ENCODE measurements at regions not wholly inside any gene's neighbourhood (a gene's known extent, or its start where the extent isn't known, plus 50 kb on each side); places are given as distances from the start of the nearest gene placed in this dataset.
"Not testable (repeated sequence)": the region's sequence is repeated elsewhere in the genome, so short reads cannot be mapped to it uniquely, and the experiment has no call there.

DNA sequence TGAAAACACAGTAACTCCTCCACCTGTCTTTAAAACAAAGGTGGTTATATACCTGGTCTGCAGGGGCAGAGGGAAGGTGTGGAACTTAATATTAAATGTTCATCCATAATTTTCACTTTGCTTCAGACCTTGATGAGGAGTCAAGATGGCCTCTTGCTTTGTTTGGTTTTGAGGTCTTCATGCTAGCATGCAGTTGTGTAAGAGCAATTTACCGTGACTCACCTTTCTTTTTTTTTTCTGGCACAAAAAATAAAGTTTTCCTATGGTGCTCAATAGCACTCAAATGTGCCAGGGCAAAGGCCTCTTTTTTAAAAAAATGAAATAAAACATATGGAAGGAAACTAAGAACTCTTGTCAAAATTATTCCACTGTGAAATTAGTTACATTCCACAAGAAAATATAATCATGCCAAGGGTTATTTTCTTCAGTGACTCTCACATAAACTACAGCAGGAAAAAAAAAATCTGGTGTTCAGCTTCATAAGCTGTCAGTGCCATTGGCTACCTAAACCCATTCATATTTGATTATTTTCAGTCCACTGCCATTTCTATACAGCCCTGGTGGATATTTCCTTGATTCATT, 128.2 kb downstream of the SLC7A11 start:
- TF ChIP-seq, protein P1, sequence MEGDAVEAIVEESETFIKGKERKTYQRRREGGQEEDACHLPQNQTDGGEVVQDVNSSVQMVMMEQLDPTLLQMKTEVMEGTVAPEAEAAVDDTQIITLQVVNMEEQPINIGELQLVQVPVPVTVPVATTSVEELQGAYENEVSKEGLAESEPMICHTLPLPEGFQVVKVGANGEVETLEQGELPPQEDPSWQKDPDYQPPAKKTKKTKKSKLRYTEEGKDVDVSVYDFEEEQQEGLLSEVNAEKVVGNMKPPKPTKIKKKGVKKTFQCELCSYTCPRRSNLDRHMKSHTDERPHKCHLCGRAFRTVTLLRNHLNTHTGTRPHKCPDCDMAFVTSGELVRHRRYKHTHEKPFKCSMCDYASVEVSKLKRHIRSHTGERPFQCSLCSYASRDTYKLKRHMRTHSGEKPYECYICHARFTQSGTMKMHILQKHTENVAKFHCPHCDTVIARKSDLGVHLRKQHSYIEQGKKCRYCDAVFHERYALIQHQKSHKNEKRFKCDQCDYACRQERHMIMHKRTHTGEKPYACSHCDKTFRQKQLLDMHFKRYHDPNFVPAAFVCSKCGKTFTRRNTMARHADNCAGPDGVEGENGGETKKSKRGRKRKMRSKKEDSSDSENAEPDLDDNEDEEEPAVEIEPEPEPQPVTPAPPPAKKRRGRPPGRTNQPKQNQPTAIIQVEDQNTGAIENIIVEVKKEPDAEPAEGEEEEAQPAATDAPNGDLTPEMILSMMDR (IDR thresholded peaks at IDR 0.05): no peak
- TF ChIP-seq POLR2A (IDR thresholded peaks at IDR 0.05) (no peak), POLR2AphosphoS5 (IDR thresholded peaks at IDR 0.05) (no peak)
- H3K9me3 ChIP-seq: no peaks in the 10 kb centered on the region
- intact Hi-C loops (cut with DNase I): no loop called here
- no peaks in the 10 kb centered on the region for H3K4me1 ChIP-seq (replicated peaks)
- no peak overlapping the region for H3K4me3 ChIP-seq
- H3K36me3 ChIP-seq: no peaks in the 10 kb centered on the region
- no peak for DNase-seq (ENCODE audit: low spot score)
- no peak overlapping the region for H3K27ac ChIP-seq
- H3K27me3 ChIP-seq (replicated peaks; ENCODE audit: insufficient read depth): no peaks in the 10 kb centered on the region
- WGBS: 54% methylated on average over 1 of the region's 1 CpG

DNA sequence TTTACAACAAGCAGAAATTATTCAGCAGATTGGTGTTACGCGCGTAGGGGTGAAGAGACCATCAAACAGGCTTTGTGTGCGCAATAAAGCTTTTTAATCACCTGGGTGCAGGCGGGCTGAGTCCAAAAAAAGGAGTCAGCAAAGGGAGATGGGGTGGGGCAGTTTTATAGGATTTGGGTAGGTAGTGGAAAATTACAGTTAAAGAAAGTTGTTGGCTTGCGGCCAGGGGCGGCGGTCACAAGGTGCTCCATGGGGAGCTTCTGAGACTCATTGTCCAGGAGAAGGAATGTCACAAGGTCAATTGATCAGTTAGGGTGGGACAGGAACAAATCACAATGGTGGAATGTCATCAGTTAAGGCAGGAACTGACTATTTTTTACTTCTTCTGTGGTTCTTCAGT, 129.3 kb downstream of the SLC7A11 start:
- intact Hi-C loops (cut with DNase I); DNase-seq (ENCODE audit: low spot score); H3K36me3 ChIP-seq; H3K27me3 ChIP-seq (replicated peaks; ENCODE audit: insufficient read depth); H3K9me3 ChIP-seq; H3K27ac ChIP-seq; H3K4me3 ChIP-seq; H3K4me1 ChIP-seq (replicated peaks): not testable (repeated sequence)
- WGBS: 94% methylated on average over 8 of the region's 8 CpGs

GRCh38 chr4:138112389-138112788, 129.8 kb downstream of the SLC7A11 start:
- no peaks in the 10 kb centered on the region for H3K9me3 ChIP-seq
- no peaks in the 10 kb centered on the region for H3K36me3 ChIP-seq
- intact Hi-C loops (cut with DNase I): no loop called here
- WGBS: 92% methylated on average over 2 of the region's 2 CpGs
- no peak overlapping the region for H3K27ac ChIP-seq
- no peak for DNase-seq (ENCODE audit: low spot score)
- no peak overlapping the region for H3K4me3 ChIP-seq
- no peaks in the 10 kb centered on the region for H3K4me1 ChIP-seq (replicated peaks)
- no peak for TF ChIP-seq POLR2AphosphoS5 (IDR thresholded peaks at IDR 0.05)
- TF ChIP-seq, protein P1 (IDR thresholded peaks at IDR 0.05): no peak
- no peak for TF ChIP-seq POLR2A (IDR thresholded peaks at IDR 0.05)
- no peaks in the 10 kb centered on the region for H3K27me3 ChIP-seq (replicated peaks; ENCODE audit: insufficient read depth)

- DNase-seq (ENCODE audit: low spot score): no peak
- no peak overlapping the region for H3K27ac ChIP-seq
- H3K27me3 ChIP-seq (replicated peaks; ENCODE audit: insufficient read depth): no peaks in the 10 kb centered on the region
- 94% methylated on average over 3 of the region's 3 CpGs for WGBS
- H3K36me3 ChIP-seq: no peaks in the 10 kb centered on the region
- no peaks in the 10 kb centered on the region for H3K4me1 ChIP-seq (replicated peaks)
- intact Hi-C loops (cut with DNase I): no loop called here
- no peaks in the 10 kb centered on the region for H3K9me3 ChIP-seq
- TF ChIP-seq POLR2A (IDR thresholded peaks at IDR 0.05): no peak
- TF ChIP-seq, protein P1 (IDR thresholded peaks at IDR 0.05): no peak
- no peak for TF ChIP-seq POLR2AphosphoS5 (IDR thresholded peaks at IDR 0.05)
- no peak overlapping the region for H3K4me3 ChIP-seq
These were observed 130.6 kb downstream of the SLC7A11 start for GRCh38 chr4:138111462-138112000.

DNA sequence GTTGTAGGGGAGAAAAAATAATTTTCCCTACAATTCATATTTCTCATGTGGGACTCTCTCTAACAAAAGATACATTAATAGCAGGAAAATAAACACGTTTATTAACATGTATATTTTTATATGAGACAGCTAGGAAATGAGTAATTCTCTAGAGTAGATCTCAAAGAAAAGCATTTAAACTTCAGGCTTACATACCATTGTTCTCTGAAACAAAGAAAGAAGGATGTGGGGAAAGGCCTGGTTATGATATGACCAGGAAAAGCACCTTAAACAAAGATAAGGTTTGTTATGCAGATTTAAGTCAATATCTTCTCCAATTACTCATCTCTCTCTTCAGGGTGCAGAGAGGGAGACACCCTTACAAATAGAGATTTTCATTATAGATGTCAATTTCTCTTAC, 131.3 kb downstream of the SLC7A11 start:
- 40% methylated on average over 1 of the region's 1 CpG for WGBS
- intact Hi-C loops (cut with DNase I): no loop called here
- no peak overlapping the region for H3K27ac ChIP-seq
- no peaks in the 10 kb centered on the region for H3K9me3 ChIP-seq
- H3K4me3 ChIP-seq: no peak overlapping the region
- TF ChIP-seq POLR2AphosphoS5 (IDR thresholded peaks at IDR 0.05) (no peak), POLR2A (IDR thresholded peaks at IDR 0.05) (no peak)
- TF ChIP-seq, protein P1 (IDR thresholded peaks at IDR 0.05): no peak
- no peak for DNase-seq (ENCODE audit: low spot score)
- no peaks in the 10 kb centered on the region for H3K27me3 ChIP-seq (replicated peaks; ENCODE audit: insufficient read depth)
- no peaks in the 10 kb centered on the region for H3K4me1 ChIP-seq (replicated peaks)
- H3K36me3 ChIP-seq: no peaks in the 10 kb centered on the region
